ENCODE measurements at regions not wholly inside any gene's neighbourhood (a gene's known extent, or its start where the extent isn't known, plus 50 kb on each side); places are given as distances from the start of the nearest gene placed in this dataset.

GRCh38 chr7:136698977-136699376 is 169.5 kb upstream of the CHRM2 start:
- no peak for TF ChIP-seq CTCF (IDR thresholded peaks at IDR 0.05)
- TF ChIP-seq POLR2A (IDR thresholded peaks at IDR 0.05), result no peak

Data from esophagus squamous epithelium (tissue), 4 donors.